Chondrocyte (in vitro differentiated cells): ENCODE measurements at regions not wholly inside any gene's neighbourhood (a gene's known extent, or its start where the extent isn't known, plus 50 kb on each side); places are given as distances from the start of the nearest gene placed in this dataset.

Source experiments
- DNase-seq: peaks from one replicate; pipeline ENCODE4 v3.0.0; 2021; ENCODE audit warnings: mixed read lengths, low spot score
- H3K27ac Mint-ChIP-seq: one replicate; pipeline ENCODE4 v1.8.0; 2021; ENCODE audit warnings: mild to moderate bottlenecking, moderate library complexity, mixed read lengths; ENCODE audit not compliant: unreplicated experiment
- H3K27me3 Mint-ChIP-seq: 2 replicates; pipeline ENCODE4 v1.8.0; 2021; ENCODE audit warnings: low read depth, mixed read lengths
- H3K36me3 Mint-ChIP-seq: 2 replicates; pipeline ENCODE4 v1.8.0; 2021; ENCODE audit warnings: low read depth, mixed read lengths
- H3K4me1 Mint-ChIP-seq: 2 replicates; pipeline ENCODE4 v1.8.0; 2021; ENCODE audit warnings: low read depth, mild to moderate bottlenecking, mixed read lengths
- H3K4me3 Mint-ChIP-seq: one replicate; pipeline ENCODE4 v1.8.0; 2021; ENCODE audit warnings: mild to moderate bottlenecking, moderate library complexity, mixed read lengths; ENCODE audit not compliant: unreplicated experiment
- H3K9me3 Mint-ChIP-seq: 2 replicates; pipeline ENCODE4 v1.8.0; 2021; ENCODE audit warnings: low read depth, mixed read lengths
- TF ChIP-seq, protein P1 (sequence below): fragments of 200-600 bp; sonication (generic); IDR thresholded peaks from 2 replicates; pipeline ENCODE4 v1.5.0; 2021; ENCODE audit warnings: antibody characterized with exemption, mild to moderate bottlenecking, moderate library complexity

DNA sequence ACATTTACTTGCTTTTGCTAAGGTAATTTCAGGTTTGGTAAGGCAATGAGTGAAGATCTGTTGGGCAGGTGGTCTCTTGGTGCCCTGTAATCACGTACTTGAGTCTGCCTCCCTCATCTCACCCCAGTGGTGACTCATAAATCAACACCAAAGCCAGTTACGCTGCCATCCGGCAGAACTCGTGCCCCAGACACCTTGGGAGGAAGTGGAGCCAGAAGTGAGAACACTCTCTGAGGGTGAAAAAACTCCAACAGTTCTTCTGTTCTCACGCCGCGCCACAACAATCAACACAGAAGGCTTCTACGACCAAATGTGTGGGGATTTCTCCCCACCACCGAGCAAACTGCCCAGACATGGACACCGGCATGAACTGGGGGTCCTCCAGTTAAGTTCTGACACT, 206.2 kb downstream of the ARL4C start:
- no peaks in the 10 kb centered on the region for H3K27me3 Mint-ChIP-seq
- H3K27ac Mint-ChIP-seq: peak overlapping the region; percentile 68
- TF ChIP-seq, protein P1, sequence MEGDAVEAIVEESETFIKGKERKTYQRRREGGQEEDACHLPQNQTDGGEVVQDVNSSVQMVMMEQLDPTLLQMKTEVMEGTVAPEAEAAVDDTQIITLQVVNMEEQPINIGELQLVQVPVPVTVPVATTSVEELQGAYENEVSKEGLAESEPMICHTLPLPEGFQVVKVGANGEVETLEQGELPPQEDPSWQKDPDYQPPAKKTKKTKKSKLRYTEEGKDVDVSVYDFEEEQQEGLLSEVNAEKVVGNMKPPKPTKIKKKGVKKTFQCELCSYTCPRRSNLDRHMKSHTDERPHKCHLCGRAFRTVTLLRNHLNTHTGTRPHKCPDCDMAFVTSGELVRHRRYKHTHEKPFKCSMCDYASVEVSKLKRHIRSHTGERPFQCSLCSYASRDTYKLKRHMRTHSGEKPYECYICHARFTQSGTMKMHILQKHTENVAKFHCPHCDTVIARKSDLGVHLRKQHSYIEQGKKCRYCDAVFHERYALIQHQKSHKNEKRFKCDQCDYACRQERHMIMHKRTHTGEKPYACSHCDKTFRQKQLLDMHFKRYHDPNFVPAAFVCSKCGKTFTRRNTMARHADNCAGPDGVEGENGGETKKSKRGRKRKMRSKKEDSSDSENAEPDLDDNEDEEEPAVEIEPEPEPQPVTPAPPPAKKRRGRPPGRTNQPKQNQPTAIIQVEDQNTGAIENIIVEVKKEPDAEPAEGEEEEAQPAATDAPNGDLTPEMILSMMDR: no peak
- no peak overlapping the region for H3K4me3 Mint-ChIP-seq
- H3K4me1 Mint-ChIP-seq: peaks cover 53% of the 10 kb centered on the region
- H3K36me3 Mint-ChIP-seq: no peaks in the 10 kb centered on the region
- no peak for DNase-seq
- no peaks in the 10 kb centered on the region for H3K9me3 Mint-ChIP-seq

DNA sequence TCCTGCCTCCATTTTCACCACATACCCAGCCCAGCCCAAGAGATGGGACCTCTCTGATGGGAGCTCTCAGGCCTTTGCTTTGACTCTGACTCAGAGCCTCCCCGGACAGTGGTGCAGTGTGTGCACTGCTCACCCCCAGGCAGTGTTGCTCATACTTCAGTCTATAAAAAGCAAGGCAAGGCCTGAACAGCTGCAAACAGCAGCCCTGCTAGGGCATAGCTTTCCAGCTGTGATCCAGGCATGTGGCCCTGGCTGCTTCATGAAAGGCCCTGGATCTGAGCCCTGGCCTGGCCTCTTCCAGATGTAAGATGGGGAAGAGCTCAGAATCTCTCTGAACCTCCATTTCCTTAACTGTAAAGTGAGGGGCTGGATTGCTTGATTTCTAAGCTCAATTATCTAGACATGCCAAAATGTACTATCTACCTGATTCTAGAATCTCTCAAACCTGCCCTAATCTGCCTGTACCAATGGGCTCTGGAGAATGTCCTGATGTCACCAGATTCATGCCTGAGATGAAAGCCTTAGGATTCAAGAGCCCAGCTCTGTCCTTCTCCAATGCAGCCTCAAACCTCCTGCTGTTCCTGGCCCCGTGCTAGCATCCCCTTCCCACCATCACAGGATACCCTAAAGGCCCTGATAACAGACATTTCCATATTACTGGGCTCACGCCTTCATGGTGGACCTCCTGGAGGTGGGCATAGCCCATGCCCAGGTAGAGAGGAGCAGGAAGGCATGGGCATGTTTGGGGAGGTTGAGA, 206.9 kb downstream of the ARL4C start:
- Mint-ChIP-seq H3K4me3 (no peak overlapping the region), H3K27ac (peak overlapping the region; percentile 79), H3K9me3 (no peaks in the 10 kb centered on the region), H3K4me1 (peaks cover 58% of the 10 kb centered on the region), H3K27me3 (no peaks in the 10 kb centered on the region), H3K36me3 (no peaks in the 10 kb centered on the region)
- TF ChIP-seq, protein P1: no peak
- no peak for DNase-seq

DNA sequence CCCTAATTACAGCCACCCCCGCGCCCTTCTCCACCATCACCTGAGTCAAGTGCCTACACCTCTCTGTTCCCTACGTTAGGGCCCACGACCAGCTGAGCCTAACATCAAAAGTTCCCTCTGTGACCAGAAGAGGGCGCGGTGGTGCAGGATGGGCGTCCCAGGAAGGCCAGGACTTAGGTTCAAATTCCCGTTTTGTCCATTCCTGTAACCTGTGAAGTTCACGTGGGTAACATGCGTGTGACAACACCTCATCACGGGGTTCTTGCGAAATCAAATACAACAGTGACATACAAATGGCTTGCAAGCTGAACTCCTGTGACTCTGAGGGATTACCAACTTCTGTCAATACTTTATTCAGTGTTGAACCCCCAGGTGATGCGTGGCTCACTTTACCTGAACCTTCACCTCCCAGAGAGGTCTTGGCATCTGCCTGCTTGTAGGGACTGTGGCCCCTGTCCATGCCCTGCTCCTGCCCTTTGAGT, 207.9 kb downstream of the ARL4C start:
- H3K4me3 Mint-ChIP-seq: no peak overlapping the region
- H3K4me1 Mint-ChIP-seq: peaks cover 63% of the 10 kb centered on the region
- H3K9me3 Mint-ChIP-seq: no peaks in the 10 kb centered on the region
- no peaks in the 10 kb centered on the region for H3K27me3 Mint-ChIP-seq
- no peak overlapping the region for H3K27ac Mint-ChIP-seq
- TF ChIP-seq, protein P1: peak; percentile 89
- H3K36me3 Mint-ChIP-seq: no peaks in the 10 kb centered on the region
- DNase-seq: no peak

DNA sequence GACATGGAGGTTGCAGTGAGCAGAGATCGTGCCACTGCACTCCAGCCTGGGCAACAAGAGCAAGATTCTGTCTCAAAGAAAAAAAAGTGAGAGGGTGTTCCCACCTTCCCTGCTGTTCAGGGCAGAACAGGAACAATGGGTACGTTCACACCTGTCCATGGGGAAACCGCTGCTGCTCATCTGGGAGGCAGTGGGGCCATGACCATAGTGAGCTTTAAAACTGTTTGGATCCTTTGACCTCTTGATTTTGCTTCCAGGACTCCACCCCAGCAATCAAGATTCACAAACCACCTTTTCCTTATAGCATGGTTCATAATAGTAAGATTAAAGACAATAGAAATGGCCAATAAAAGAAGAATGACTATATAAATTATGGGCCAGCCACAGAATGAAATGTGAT, 209.2 kb downstream of the ARL4C start:
- H3K4me1 Mint-ChIP-seq: peaks cover 60% of the 10 kb centered on the region

DNA sequence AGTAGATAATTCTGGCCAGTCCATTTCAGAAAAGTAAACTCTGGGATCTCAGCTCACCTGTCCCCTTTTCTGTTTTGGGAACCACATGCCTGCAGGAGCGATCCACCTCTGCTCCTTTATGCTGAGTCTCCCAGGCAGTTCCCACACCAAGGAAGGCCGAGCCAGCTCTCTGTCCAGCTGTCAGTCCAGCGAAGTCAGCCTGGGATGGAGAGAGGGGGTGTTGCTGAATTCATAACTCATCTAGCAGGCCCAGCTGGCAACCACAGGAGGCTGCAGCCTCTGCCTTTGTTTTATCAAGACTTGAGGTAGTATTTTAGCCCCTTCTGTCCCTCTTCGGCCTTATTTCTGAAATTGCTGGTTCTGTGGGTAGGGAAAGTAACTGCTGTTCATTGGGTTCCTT, 209.9 kb downstream of the ARL4C start:
- H3K27ac Mint-ChIP-seq: peak overlapping the region; percentile 78
- peak overlapping the region; percentile 4 for H3K4me3 Mint-ChIP-seq
- no peak for DNase-seq
- no peaks in the 10 kb centered on the region for H3K27me3 Mint-ChIP-seq
- H3K4me1 Mint-ChIP-seq: peaks cover 56% of the 10 kb centered on the region
- H3K36me3 Mint-ChIP-seq: no peaks in the 10 kb centered on the region
- H3K9me3 Mint-ChIP-seq: no peaks in the 10 kb centered on the region
- TF ChIP-seq, protein P1: no peak

More for the DNA sequence above, 209.2 kb downstream of the ARL4C start:
- DNase-seq: no peak
- Mint-ChIP-seq H3K27ac (no peak overlapping the region), H3K4me3 (no peak overlapping the region), H3K27me3 (no peaks in the 10 kb centered on the region), H3K9me3 (no peaks in the 10 kb centered on the region), H3K36me3 (no peaks in the 10 kb centered on the region)
- TF ChIP-seq, protein P1: no peak
